Kidney epithelial cell (primary cell): ENCODE measurements at regions not wholly inside any gene's neighbourhood (a gene's known extent, or its start where the extent isn't known, plus 50 kb on each side); places are given as distances from the start of the nearest gene placed in this dataset.

Source experiments
- DNase-seq: peaks from one replicate; pipeline ENCODE4 v3.0.0-alpha.2; 2010; ENCODE audit warnings: low read depth
- H3K27me3 ChIP-seq: 2 replicates; pipeline ENCODE4 v1.6.0; 2011; ENCODE audit warnings: low read length; ENCODE audit not compliant: control insufficient read depth, insufficient read depth
- H3K36me3 ChIP-seq: 2 replicates; pipeline ENCODE4 v1.5.1; 2011; ENCODE audit warnings: low read length; ENCODE audit not compliant: control insufficient read depth, insufficient read depth
- H3K4me3 ChIP-seq: 2 replicates; pipeline ENCODE4 v1.5.1; 2011; ENCODE audit warnings: low read depth, mild to moderate bottlenecking, control low read depth, low read length
- TF ChIP-seq, protein P1 (sequence below): IDR thresholded peaks from 2 replicates; pipeline ENCODE4 v1.5.1; 2011; ENCODE audit warnings: mild to moderate bottlenecking, moderate library complexity, low read length, control low read depth, inconsistent platforms; ENCODE audit not compliant: insufficient read depth, poor library complexity, severe bottlenecking

- H3K27me3 ChIP-seq: no peaks in the 10 kb centered on the region
- TF ChIP-seq, protein P1, sequence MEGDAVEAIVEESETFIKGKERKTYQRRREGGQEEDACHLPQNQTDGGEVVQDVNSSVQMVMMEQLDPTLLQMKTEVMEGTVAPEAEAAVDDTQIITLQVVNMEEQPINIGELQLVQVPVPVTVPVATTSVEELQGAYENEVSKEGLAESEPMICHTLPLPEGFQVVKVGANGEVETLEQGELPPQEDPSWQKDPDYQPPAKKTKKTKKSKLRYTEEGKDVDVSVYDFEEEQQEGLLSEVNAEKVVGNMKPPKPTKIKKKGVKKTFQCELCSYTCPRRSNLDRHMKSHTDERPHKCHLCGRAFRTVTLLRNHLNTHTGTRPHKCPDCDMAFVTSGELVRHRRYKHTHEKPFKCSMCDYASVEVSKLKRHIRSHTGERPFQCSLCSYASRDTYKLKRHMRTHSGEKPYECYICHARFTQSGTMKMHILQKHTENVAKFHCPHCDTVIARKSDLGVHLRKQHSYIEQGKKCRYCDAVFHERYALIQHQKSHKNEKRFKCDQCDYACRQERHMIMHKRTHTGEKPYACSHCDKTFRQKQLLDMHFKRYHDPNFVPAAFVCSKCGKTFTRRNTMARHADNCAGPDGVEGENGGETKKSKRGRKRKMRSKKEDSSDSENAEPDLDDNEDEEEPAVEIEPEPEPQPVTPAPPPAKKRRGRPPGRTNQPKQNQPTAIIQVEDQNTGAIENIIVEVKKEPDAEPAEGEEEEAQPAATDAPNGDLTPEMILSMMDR: no peak
- H3K36me3 ChIP-seq: no peaks in the 10 kb centered on the region
- no peak for DNase-seq
- H3K4me3 ChIP-seq: no peak overlapping the region
Observed at GRCh38 chr13:21871382-21871781, 200.5 kb downstream of the FGF9 start.

- Histone ChIP-seq H3K4me3 (no peak overlapping the region), H3K36me3 (no peaks in the 10 kb centered on the region), H3K27me3 (no peaks in the 10 kb centered on the region)
- TF ChIP-seq, protein P1: no peak
- no peak for DNase-seq
Observed at GRCh38 chr13:21871919-21872318, 201.0 kb downstream of the FGF9 start.

GRCh38 chr13:21872795-21873194, 201.9 kb downstream of the FGF9 start:
- no peak for DNase-seq

GRCh38 chr13:21875116-21875515, 204.2 kb downstream of the FGF9 start:
- Histone ChIP-seq H3K27me3 (no peaks in the 10 kb centered on the region), H3K4me3 (no peak overlapping the region), H3K36me3 (no peaks in the 10 kb centered on the region)
- DNase-seq: no peak
- TF ChIP-seq, protein P1: no peak

More at GRCh38 chr13:21872795-21873194, 201.9 kb downstream of the FGF9 start:
- no peaks in the 10 kb centered on the region for H3K27me3 ChIP-seq
- no peak overlapping the region for H3K4me3 ChIP-seq
- TF ChIP-seq, protein P1: no peak
- no peaks in the 10 kb centered on the region for H3K36me3 ChIP-seq

- Histone ChIP-seq H3K36me3 (no peaks in the 10 kb centered on the region), H3K4me3 (no peak overlapping the region), H3K27me3 (no peaks in the 10 kb centered on the region)
- TF ChIP-seq, protein P1: no peak
- no peak for DNase-seq
Observed at GRCh38 chr13:21879263-21879914, 208.5 kb downstream of the FGF9 start.

GRCh38 chr13:21882766-21883165, 211.9 kb downstream of the FGF9 start:
- no peak overlapping the region for H3K4me3 ChIP-seq
- no peaks in the 10 kb centered on the region for H3K36me3 ChIP-seq
- TF ChIP-seq, protein P1: no peak
- H3K27me3 ChIP-seq: no peaks in the 10 kb centered on the region
- no peak for DNase-seq
